AG10803 (cell line): ENCODE measurements at regions not wholly inside any gene's neighbourhood (a gene's known extent, or its start where the extent isn't known, plus 50 kb on each side); places are given as distances from the start of the nearest gene placed in this dataset.

ENCODE experiments used
- DNase-seq: peaks from one replicate; pipeline ENCODE4 v3.0.0; 2010; ENCODE audit warnings: low read depth
- H3K4me3 ChIP-seq: 2 replicates; pipeline ENCODE4 v1.5.1; 2011; ENCODE audit warnings: mild to moderate bottlenecking, low read length, control low read depth
- TF ChIP-seq, protein P1 (sequence below): conservative IDR thresholded peaks from 2 replicates; pipeline ENCODE4 v1.5.1; 2011; ENCODE audit warnings: mild to moderate bottlenecking, low read length, control low read depth, inconsistent platforms

DNA sequence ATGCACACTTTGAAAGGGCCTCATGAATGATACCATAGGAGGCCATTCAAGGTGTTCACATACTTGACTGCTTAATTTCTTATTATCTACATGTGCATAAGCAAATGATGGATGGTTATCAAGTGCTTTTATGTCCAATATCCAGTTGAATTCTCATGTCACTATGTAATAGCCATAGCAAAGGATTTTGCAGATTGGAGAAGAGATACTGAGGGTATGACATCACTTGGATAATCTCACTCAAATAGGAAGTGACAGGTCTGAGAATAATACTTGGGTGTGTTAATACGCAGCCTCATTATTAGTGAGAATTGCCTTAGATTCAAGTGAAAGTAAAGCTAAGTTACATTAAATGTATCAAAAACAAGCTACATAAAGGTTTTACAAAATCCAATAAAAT, 1208.6 kb downstream of the CDH11 start:
- TF ChIP-seq, protein P1, sequence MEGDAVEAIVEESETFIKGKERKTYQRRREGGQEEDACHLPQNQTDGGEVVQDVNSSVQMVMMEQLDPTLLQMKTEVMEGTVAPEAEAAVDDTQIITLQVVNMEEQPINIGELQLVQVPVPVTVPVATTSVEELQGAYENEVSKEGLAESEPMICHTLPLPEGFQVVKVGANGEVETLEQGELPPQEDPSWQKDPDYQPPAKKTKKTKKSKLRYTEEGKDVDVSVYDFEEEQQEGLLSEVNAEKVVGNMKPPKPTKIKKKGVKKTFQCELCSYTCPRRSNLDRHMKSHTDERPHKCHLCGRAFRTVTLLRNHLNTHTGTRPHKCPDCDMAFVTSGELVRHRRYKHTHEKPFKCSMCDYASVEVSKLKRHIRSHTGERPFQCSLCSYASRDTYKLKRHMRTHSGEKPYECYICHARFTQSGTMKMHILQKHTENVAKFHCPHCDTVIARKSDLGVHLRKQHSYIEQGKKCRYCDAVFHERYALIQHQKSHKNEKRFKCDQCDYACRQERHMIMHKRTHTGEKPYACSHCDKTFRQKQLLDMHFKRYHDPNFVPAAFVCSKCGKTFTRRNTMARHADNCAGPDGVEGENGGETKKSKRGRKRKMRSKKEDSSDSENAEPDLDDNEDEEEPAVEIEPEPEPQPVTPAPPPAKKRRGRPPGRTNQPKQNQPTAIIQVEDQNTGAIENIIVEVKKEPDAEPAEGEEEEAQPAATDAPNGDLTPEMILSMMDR: no peak

DNA sequence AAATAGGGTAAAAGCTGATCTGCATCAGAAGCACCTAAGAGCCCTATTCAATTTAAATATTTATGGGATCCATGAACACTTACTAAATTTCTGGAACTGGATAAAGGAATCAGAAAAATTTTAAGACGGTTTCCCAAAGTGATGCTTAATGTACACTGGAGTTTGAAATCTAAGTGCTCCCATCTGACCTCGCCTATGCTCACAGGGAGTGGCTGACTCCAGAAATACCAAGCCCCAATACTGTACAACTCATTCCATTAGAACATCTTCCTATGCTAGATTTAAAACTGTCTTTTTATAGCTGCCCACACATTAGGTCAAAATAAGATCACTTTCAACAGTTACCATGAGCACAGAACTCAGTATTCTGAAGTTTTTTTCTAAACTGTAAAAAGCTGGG, 1214.6 kb downstream of the CDH11 start:
- H3K4me3 ChIP-seq: no peak overlapping the region
- TF ChIP-seq, protein P1: no peak
- DNase-seq: no peak

More for the DNA sequence above, 1208.6 kb downstream of the CDH11 start:
- H3K4me3 ChIP-seq: no peak overlapping the region
- DNase-seq: no peak

DNA sequence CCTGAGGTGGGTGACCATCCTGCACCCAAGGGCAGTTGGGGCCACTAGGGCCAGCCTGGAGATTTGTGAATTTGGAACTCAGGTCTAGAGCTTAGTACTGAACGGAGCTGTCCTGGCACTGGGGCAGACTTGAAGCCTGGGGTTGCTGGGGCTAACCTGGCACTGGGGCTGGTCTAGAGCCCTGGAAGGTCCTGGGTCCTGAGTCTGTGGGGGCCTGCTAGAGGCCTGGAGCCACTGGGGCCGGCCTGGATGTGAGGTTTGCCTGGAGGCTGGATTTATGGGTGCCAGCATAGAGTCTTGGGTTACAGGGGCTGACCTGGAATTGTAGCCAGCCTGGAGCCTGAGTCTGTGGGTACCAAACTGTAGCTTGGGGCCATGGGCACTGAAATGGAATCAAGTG, 1216.9 kb downstream of the CDH11 start:
- DNase-seq: no peak
- TF ChIP-seq, protein P1: no peak

DNA sequence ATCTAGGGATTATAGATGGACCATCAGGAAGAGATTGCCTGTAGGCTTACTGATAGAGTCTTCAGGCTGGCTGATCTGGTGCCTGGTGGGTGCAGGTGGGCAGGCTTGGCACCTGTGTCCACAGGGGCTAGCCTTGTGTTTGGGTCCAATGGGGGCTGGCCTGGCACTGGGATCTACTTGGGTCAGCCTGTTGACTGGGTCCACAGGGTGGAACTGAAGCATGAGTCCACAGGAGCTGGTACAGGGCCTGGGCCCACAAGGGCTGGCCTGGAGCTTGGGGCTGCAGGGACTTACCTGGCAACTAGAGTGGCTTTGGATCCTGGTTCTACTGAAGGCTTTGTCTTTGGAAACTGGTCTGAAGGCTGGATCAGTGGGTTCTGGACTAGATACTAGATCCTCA, 1217.7 kb downstream of the CDH11 start:
- H3K4me3 ChIP-seq: no peak overlapping the region
- no peak for DNase-seq
- TF ChIP-seq, protein P1: no peak

More for the DNA sequence above, 1216.9 kb downstream of the CDH11 start:
- no peak overlapping the region for H3K4me3 ChIP-seq

DNA sequence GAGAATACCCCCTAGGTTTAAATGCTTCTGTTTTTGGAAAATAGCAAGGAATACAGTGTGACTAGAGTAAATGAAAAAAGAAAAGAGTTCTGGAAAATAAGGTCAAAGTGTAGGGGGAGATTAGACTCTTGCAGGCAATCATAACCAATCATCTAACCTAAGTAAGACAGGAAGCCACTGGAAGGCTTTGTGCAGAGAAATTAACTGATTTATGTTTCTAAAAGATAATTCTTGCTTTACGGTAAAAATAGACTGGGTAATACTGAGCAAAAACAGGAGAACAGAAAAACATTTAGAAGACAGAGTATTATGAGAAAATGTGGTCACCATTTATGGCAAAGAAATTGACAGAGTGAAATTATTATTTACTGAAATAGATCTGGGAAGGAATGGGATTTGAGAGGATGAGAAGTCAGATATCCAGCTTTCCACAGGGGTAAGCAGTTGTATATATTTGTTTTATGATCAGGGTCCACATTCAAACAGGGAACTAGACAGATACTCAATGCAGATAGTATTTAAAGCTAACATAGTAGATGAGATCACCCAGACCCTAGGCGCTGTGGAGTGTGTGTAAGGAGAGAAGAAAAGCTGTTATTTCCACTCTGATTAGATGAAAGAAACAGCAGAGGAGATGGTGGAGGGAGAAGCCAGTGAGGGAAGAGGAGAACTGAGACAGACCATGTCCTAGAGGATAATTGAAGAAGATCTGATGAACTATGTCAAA, 1225.3 kb downstream of the CDH11 start:
- TF ChIP-seq, protein P1: no peak
- no peak overlapping the region for H3K4me3 ChIP-seq
- no peak for DNase-seq

DNA sequence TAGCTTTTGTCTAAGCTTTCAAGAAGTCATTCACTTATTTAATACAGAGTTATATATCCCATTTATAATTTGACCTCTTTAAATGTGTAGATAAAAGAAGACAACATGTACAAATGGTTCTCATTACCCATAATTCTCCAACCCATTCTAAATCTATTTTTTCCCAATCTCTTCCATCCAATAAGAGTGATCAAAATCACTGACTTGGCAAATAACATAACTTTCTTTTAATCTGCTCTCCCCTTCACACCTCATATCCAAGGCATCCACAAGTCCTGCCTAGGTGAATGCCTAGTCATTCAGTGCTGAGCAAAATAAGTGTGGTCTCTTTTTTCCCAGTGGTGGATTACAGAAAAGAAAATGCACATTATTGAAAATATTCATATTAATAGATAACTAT, 1231.1 kb downstream of the CDH11 start:
- TF ChIP-seq, protein P1: no peak
- no peak for DNase-seq
- H3K4me3 ChIP-seq: no peak overlapping the region

DNA sequence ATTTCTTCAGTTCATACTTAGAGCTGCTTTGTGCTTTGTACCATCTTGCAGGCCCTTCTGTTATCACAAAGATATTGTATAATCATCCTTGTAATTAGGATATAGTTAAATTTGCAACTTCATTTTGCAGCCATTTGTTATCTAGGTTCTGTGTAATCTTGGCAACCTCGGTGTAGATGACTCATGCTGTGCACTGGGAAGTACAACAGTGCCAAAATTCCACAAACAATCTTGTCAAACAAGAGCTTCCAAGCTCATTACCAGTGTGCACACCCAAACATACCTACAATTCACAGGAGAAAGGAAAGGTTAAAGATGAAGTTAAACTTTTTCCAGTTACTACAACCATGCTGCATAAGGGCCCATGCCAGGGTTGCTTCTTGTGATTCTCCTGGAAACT, 1231.8 kb downstream of the CDH11 start:
- no peak overlapping the region for H3K4me3 ChIP-seq

More for the DNA sequence above, 1231.8 kb downstream of the CDH11 start:
- TF ChIP-seq, protein P1: no peak
- DNase-seq: peak; percentile 17
